RPMI8226 (cell line): ENCODE measurements at regions not wholly inside any gene's neighbourhood (a gene's known extent, or its start where the extent isn't known, plus 50 kb on each side); places are given as distances from the start of the nearest gene placed in this dataset.

Source experiments
- DNase-seq: peaks from one replicate; pipeline ENCODE4 v3.0.0-alpha.2; 2015

DNA sequence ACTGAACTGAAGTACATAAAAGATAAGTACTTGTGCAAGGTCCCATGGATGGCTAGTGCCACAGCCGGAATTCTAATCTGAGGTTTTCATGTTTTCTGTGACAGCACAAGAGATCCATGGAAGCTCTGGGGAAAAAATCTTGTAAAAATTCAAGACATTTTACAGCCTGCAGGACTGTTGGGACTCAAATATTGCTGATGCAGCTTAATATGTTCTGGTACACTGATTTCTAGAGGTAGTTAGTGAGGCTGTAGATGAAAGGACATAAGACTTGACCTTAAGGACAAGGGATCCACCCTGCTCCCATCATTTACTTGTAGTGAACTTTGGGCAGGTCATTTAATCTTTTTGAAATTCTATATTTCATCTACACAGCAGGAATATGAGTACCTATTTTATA is 390.4 kb downstream of the TLE4 start:
- no peak for DNase-seq

- DNase-seq, result no peak
These were observed 383.5 kb downstream of the TLE4 start for GRCh38 chr9:79955300-79955699.

DNA sequence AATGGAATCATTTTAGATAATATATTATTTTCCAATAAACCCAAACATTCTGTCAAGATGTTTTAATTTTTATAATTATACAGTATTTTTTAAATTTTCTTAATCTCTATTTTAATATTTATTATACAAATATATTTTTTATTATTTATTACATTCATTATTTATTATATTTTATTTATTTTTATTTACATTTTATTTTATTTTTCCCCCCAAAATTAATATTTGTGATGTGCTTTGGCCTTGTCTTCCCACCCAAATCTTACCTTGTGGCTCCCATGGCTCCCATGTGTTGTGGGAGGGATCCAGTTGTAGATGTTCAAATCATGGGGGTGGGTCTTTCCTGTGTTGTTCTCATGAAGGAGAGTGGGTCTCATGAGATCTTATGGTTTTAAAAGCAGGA is 382.1 kb downstream of the TLE4 start:
- no peak for DNase-seq

DNA sequence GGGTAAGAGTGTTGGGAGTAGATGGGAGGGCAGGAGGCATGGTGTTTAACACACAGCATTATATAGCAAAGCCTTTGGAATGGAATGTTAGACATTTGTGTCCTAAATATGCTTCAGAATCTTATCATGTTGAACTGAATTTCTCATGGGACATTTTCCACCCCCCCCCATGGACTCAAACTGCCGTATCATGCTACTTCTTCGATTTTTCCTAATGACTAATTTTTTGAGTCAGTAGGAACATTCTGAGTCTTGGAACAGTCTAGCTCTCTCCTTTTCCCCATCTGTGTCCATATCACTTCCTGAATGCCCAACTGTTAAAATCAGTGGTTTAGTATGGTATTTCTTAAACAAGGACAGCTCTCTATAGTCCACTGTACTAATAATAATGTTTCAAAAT is 380.6 kb downstream of the TLE4 start:
- DNase-seq, result no peak

DNA sequence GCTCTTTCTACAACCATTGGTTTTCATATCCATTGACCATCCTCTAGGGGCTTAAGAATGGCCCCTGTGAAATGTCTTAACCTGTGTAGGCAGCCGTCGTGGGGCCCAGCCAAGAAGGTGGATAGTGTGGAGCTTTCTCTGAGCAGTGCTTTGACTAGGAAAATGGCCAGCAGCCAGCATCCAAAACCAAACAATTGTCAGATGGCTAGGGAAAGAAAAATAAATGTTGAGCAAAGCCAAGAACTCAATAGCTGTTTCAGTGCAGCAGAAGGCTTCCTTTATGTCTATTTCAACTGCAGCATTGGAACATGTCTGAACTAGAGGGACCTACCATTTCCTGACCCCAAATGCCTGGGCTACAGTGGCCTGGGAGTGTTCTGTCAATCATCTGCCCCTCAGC is 374.9 kb downstream of the TLE4 start:
- DNase-seq, result no peak

DNA sequence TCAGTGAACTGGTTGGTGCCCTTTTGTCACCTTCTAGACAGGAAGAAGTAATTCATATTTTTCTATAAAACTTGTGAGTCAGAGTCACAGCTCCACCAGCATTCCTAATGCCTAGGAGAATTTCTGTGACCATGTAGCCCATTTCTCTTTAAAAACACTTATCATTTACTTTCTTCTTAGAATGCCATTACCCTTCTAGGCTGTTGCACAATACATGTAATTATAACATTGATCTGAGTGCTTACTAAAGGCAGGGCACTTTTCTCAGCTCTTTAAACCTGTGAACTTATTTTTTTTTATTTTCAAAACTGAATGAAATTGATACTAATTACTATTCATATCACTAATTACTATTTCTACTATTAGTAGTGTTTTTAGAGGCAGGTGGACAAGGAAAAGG is 373.7 kb downstream of the TLE4 start:
- DNase-seq, result no peak

- DNase-seq, result no peak
These were observed 373.3 kb downstream of the TLE4 start for GRCh38 chr9:79945016-79945415.

- DNase-seq, result no peak
These were observed 369.2 kb downstream of the TLE4 start for GRCh38 chr9:79940919-79941318.

DNA sequence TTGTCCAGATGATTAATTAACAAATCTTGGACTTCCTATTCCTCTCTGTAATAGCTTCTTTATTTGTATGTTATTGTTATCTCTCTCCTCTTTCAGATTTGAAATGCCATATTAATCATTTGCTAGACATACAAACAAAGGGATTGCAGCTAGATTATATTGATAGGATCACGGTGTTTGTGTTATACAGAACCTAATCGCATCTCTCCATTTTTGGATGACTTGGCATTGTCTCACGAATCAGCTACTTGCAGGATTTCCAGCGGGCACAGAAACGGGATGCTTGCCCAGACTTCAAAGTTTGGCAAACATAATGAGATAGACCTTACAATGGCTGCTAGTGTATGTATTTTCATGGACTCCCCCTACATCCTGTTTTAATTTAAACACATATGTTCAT is 368.1 kb downstream of the TLE4 start:
- DNase-seq, result no peak

GRCh38 chr9:79936336-79936735 is 364.6 kb downstream of the TLE4 start:
- DNase-seq, result no peak

GRCh38 chr9:79929285-79929684 is 357.5 kb downstream of the TLE4 start:
- no peak for DNase-seq

GRCh38 chr9:79928661-79929223 is 357.0 kb downstream of the TLE4 start:
- no peak for DNase-seq

DNA sequence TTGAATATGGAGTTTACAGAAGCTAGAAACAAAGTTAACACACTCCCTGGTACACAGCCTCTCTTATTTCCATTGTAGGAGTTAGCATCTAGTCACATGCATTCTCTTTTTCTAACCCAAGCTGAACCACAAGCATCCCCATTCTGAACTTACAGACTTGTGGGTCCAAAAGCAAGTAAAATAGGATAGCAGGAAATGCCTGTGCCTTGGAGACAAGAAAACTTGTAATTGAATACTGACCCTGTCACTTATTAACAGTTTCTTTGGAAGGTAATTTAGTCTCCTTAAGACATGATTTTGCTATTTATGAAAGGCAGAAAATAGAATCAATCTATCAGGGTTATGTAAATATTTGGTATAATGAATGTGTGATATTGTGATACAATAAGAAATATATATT is 353.6 kb downstream of the TLE4 start:
- DNase-seq, result no peak

DNA sequence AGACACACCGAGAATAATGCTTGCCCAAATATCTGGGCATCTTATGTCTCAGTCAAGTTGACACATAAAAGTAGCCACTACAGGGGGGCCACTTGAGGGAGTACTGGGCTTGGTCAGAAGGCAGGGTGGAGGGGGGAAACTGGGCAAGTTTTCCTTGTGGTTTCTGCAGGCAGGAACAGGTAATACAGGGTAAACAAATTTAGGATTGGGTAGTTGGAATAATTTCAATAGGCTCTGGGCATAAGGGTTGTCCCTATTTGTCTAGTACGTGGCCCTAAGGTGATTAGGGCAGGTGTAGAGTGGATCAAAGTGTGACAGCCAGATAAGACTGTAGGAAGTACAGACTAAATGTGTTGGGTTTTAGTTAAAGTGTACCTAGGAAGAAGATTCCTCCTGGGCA is 353.1 kb downstream of the TLE4 start:
- DNase-seq, result no peak

DNA sequence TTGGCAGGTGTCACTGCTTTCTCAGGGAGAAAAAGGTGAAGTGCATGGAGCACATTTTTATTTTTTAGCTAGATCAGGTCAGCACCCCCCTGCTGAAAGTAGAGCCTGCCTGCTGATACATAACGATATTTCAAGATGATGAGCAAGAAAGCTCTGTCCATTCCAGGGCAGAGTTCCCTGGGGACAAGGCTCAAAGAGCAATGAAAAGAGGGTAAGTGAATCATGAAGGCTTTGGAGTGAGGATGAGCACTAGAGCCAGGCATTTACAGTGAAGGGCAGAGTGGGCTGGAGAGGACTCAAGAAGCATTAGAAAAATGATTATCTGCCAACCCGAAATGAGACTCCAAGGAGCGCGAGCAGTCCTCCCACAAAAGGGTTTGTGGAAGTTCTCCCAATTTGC is 345.7 kb downstream of the TLE4 start:
- no peak for DNase-seq

DNA sequence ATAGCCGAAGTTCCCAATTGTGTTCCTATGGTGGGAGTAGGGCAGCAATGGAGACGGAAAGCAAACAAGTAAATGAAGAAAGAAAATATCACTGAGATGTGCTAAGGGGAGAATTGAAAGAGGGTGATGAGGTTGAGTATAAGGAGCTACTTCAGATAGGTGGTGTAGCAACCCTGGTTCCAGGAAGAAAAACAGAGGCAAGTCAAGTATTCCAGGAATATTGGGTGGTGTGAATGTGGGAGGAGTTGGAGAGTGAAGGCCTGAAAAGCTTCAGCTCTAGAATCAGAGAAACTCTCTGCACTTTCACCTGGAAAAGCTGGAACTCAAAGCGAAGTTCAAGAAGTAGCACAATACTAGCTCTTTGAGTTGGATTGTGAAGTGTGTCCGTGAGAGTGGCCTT is 342.1 kb downstream of the TLE4 start:
- DNase-seq, result no peak

DNA sequence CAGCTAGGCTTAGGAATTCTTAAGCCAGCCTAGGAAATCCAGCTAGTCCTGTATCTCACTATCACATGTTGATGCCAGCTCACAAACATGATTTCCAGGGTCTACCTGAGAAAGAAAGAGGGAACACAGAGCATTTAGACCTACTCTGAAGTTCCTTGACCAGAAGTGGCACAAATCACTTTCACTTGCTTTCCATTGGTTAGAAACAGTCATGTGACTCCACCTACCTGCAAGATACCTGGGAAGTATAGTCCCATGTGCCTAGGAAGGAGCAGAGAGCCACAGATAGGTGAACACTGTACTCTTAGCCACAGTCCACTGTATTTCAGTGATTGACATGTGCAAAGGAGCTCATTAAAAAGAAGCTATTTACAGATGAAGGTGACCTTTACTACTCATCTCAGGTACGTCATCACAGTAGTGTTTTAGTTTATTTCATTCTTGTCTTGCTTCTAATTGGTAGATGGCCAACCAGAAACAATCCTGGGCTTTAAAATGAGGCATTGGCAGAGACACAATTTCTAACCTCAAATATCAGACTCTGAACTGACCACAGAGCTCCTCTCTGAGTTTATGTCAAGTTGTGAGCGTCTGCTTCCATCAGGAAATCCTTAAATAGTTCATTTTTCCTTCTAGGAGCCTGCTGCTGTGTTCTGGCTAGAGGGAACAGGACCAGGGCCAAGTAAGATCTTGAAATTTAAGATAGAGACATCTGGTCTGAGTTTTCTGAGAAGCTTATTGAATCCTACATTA is 340.7 kb downstream of the TLE4 start:
- DNase-seq, result no peak

DNA sequence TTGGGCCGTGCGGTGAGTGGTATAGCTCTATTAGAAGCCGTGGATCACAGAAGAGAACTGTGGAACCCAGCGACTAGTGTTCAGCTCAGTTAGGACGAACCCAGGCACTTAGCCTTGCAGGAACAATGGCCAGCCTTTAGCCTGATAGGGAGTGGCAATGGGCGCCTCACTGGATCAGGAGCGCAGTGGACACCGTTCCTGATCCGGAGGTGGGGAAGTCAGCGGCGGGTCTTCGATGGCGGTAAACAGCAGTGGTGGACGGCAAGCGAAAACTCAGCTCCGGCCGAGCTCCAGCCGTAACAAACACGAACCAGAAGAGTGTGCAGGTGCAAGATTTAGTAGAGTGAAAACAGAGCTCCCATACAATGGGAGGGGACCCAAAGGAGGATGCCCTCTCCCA is 340.0 kb downstream of the TLE4 start:
- DNase-seq, result no peak

- DNase-seq, result no peak
These were observed 331.2 kb downstream of the TLE4 start for GRCh38 chr9:79902825-79903600.

DNA sequence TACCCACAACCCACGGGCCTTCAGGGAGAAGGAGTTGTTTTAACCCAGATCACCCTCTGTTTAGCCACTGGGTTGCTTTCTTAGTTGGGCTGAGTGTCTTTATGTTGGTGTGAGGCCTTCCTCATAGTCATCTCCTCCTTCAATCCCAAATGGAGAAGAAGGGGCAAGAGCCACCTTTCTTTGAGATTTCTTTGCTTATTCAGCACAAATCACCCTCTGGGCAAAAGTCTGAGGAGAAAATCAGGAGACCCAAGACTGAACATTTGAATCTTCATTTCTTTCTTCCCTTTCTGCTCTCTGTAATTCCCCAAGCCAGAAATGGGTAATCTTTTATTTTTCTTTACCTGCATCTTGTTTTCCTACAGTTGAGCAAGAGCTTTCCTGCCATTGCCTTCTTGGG is 329.0 kb downstream of the TLE4 start:
- no peak for DNase-seq

GRCh38 chr9:79896390-79896980 is 324.7 kb downstream of the TLE4 start:
- DNase-seq, result no peak

DNA sequence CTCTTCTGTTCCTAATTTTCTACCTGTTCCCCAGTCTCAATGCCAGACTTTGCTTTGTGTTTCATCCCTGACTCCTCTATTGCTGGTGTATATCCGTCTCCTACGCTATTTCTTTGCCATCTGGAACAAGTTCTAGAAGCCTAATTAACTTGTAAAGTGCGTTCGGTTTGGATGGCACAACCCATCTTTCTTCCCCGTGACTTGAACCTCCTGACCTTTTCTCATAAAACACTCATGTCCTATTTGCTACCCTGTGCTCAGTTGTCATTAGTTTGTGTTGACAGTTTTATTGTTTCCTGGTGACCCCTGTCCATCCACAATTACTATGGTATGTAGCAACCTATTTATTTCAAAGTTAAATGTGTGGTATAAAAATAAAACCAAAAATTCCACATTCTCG is 323.5 kb downstream of the TLE4 start:
- DNase-seq, result no peak

DNA sequence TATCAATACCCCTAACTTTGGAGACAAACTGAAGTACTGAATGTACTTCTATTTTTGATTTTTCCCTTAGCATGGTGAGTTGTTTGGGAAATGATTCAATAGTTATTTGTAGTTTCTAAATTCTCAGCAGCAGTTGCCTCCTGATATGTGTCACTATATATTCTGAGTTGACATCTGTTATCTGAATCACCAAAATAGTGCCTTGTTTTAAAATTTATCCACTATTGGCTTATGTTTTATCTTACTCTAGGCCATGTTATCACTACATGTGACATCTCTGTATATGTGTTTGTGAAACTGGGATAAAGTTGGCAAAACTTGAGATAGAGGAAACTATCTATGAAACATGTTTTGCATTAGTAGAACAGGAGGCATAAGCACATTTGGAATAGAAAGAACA is 317.6 kb downstream of the TLE4 start:
- no peak for DNase-seq
